ENCODE measurements at regions not wholly inside any gene's neighbourhood (a gene's known extent, or its start where the extent isn't known, plus 50 kb on each side); places are given as distances from the start of the nearest gene placed in this dataset.
"Not testable (repeated sequence)": the region's sequence is repeated elsewhere in the genome, so short reads cannot be mapped to it uniquely, and the experiment has no call there.

GRCh38 chr9:30774326-30774725 lies 1610.1 kb upstream of the ACO1 start:
- DNase-seq, result no peak

- no peak for DNase-seq
Measured at GRCh38 chr9:30775236-30775635, 1609.2 kb upstream of the ACO1 start.

- DNase-seq, result no peak
Measured at GRCh38 chr9:30796764-30797163, 1587.7 kb upstream of the ACO1 start.

GRCh38 chr9:30799527-30800101 lies 1584.8 kb upstream of the ACO1 start:
- no peak for DNase-seq

- DNase-seq, result no peak
Measured at GRCh38 chr9:30800421-30800820, 1584.0 kb upstream of the ACO1 start.

- no peak for DNase-seq
Measured at GRCh38 chr9:30812821-30813220, 1571.6 kb upstream of the ACO1 start.

GRCh38 chr9:30815585-30815984 lies 1568.9 kb upstream of the ACO1 start:
- no peak for DNase-seq

GRCh38 chr9:30845136-30845535 lies 1539.3 kb upstream of the ACO1 start:
- DNase-seq, result no peak

- no peak for DNase-seq
Measured at GRCh38 chr9:30846651-30847050, 1537.8 kb upstream of the ACO1 start.

- DNase-seq, result no peak
Measured at GRCh38 chr9:30851600-30851999, 1532.8 kb upstream of the ACO1 start.

GRCh38 chr9:30900706-30901105 lies 1483.7 kb upstream of the ACO1 start:
- DNase-seq, result no peak

- DNase-seq, result no peak
Measured at GRCh38 chr9:30913331-30913730, 1471.1 kb upstream of the ACO1 start.

GRCh38 chr9:30915451-30915850 lies 1469.0 kb upstream of the ACO1 start:
- no peak for DNase-seq

GRCh38 chr9:30925126-30925525 lies 1459.3 kb upstream of the ACO1 start:
- no peak for DNase-seq

GRCh38 chr9:30925635-30926034 lies 1458.8 kb upstream of the ACO1 start:
- no peak for DNase-seq

- no peak for DNase-seq
Measured at GRCh38 chr9:30928045-30928444, 1456.4 kb upstream of the ACO1 start.

- no peak for DNase-seq
Measured at GRCh38 chr9:30932226-30932625, 1452.2 kb upstream of the ACO1 start.

GRCh38 chr9:30935730-30936129 lies 1448.7 kb upstream of the ACO1 start:
- no peak for DNase-seq

GRCh38 chr9:30937106-30937505 lies 1447.3 kb upstream of the ACO1 start:
- DNase-seq, result no peak

GRCh38 chr9:30942852-30943251 lies 1441.6 kb upstream of the ACO1 start:
- not testable (repeated sequence) for DNase-seq

GRCh38 chr9:30943446-30944224 lies 1440.8 kb upstream of the ACO1 start:
- DNase-seq, result no peak

- no peak for DNase-seq
Measured at GRCh38 chr9:30944225-30944569, 1440.2 kb upstream of the ACO1 start.

- no peak for DNase-seq
Measured at GRCh38 chr9:30944741-30945280, 1439.6 kb upstream of the ACO1 start.

- DNase-seq, result no peak
Measured at GRCh38 chr9:30964332-30964731, 1420.1 kb upstream of the ACO1 start.

GRCh38 chr9:30967476-30967875 lies 1417.0 kb upstream of the ACO1 start:
- DNase-seq, result no peak

Data from cerebellar nuclear complex (tissue), 1 donor.